ENCODE measurements at regions not wholly inside any gene's neighbourhood (a gene's known extent, or its start where the extent isn't known, plus 50 kb on each side); places are given as distances from the start of the nearest gene placed in this dataset.
A peak's percentile ranks its signal among the peaks of the same experiment; 100 is the strongest.

DNA sequence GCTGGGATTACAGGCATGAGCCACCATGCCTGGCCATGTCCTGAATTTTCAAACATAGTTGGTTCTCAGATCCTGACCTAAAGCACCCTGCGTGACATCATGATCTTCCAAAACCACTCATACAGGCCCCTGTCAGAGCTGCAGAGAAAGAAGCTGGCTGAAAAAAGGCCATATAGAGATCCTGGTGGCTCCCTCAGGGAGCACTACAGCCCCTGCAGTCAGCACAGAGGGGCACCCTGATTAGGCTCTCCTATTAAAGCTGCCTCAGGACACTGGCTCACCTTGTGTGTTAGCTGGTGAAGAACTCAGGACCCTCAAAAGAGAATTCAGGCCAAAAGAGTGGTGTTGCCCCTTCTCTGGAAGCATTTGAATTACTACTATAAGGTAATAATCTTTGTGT, 249.7 kb upstream of the MCTP2 start:
- DNase-seq, result no peak
- Histone ChIP-seq H3K4me3 (no peak overlapping the region), H3K36me3 (no peaks in the 10 kb centered on the region), H3K9me3 (no peaks in the 10 kb centered on the region), H3K27ac (peak overlapping the region in 2 of 4 donors; percentile 38 to 59), H3K27me3 (no peaks in the 10 kb centered on the region), H3K4me1 (peaks cover 0 to 51% (median 3%) of the 10 kb centered on the region in 3 donors)
- no peak for TF ChIP-seq POLR2A (IDR thresholded peaks at IDR 0.05)
- TF ChIP-seq, protein P1, sequence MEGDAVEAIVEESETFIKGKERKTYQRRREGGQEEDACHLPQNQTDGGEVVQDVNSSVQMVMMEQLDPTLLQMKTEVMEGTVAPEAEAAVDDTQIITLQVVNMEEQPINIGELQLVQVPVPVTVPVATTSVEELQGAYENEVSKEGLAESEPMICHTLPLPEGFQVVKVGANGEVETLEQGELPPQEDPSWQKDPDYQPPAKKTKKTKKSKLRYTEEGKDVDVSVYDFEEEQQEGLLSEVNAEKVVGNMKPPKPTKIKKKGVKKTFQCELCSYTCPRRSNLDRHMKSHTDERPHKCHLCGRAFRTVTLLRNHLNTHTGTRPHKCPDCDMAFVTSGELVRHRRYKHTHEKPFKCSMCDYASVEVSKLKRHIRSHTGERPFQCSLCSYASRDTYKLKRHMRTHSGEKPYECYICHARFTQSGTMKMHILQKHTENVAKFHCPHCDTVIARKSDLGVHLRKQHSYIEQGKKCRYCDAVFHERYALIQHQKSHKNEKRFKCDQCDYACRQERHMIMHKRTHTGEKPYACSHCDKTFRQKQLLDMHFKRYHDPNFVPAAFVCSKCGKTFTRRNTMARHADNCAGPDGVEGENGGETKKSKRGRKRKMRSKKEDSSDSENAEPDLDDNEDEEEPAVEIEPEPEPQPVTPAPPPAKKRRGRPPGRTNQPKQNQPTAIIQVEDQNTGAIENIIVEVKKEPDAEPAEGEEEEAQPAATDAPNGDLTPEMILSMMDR (IDR thresholded peaks at IDR 0.05), result no peak
- 100% methylated on average over 1 of the region's 1 CpG; no CpG with 5 or more reads in 1 of the 2 donors for WGBS, 2 donors
- intact Hi-C loops (cut with DNase I), result no loop called here

DNA sequence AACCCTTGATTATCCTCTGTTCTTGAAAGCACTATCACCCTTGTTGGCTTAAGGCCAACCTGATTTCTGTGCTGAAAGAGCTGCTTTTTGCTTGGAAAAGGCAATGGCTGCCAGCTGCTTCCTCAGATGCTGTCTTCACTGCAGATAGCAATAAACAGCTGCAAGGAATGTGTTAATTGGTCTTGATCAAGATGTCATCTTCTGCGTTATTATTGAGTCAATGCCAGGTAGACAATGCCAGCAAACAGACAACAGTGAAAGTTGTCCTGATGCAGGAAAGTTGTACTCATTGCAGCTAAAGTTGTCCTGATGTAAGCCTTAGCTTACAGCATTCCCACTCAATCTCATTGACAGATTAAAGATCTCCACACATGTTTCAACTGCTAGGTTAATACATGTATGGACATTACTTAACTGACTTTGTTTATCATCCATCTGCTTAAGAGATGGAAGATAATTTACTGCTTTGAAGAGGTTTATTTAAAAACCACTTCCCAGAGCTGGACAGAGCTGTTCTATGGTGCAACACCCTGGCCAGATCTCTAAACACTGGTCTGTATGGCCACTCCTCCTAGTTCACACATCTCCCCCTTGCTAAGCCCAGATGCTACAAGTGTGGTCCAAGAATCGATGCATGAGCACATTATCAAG, 251.0 kb upstream of the MCTP2 start:
- TF ChIP-seq, protein P1 (IDR thresholded peaks at IDR 0.05), result no peak
- no peak for TF ChIP-seq POLR2A (IDR thresholded peaks at IDR 0.05)
- DNase-seq, result no peak
- Histone ChIP-seq H3K4me1 (peaks cover 0 to 38% (median 3%) of the 10 kb centered on the region in 3 donors), H3K4me3 (no peak overlapping the region), H3K9me3 (no peaks in the 10 kb centered on the region), H3K27ac (peak overlapping the region in 1 of 4 donors; percentile 40), H3K27me3 (no peaks in the 10 kb centered on the region), H3K36me3 (no peaks in the 10 kb centered on the region)
- intact Hi-C loops (cut with DNase I), result no loop called here
- 17 to 50% methylated on average over 2 of the region's 2 CpGs for WGBS, 2 donors

- Histone ChIP-seq H3K4me3 (no peak overlapping the region), H3K9me3 (no peaks in the 10 kb centered on the region), H3K4me1 (peaks cover 0 to 14% (median 0%) of the 10 kb centered on the region in 3 donors), H3K27ac (no peak overlapping the region), H3K27me3 (no peaks in the 10 kb centered on the region), H3K36me3 (no peaks in the 10 kb centered on the region)
- intact Hi-C loops (cut with DNase I), result no loop called here
- WGBS, 2 donors, result 56 to 57% methylated on average over 6 of the region's 6 CpGs
- DNase-seq, result no peak
- no peak for TF ChIP-seq POLR2A (IDR thresholded peaks at IDR 0.05)
- TF ChIP-seq, protein P1 (IDR thresholded peaks at IDR 0.05), result peak in 5 of 6 experiments; percentile 37 to 75 (median 58)
Observed at GRCh38 chr15:93974804-93975481, 256.4 kb upstream of the MCTP2 start.

- WGBS, 2 donors, result 65 to 72% methylated on average over 5 of the region's 5 CpGs
- H3K27me3 ChIP-seq, result no peaks in the 10 kb centered on the region
- peaks cover 0 to 12% (median 0%) of the 10 kb centered on the region in 3 donors for H3K4me1 ChIP-seq
- H3K36me3 ChIP-seq, result no peaks in the 10 kb centered on the region
- TF ChIP-seq, protein P1 (IDR thresholded peaks at IDR 0.05), result no peak
- no peak for TF ChIP-seq POLR2A (IDR thresholded peaks at IDR 0.05)
- no peak overlapping the region for H3K4me3 ChIP-seq
- intact Hi-C loops (cut with DNase I), result no loop called here
- no peak overlapping the region for H3K27ac ChIP-seq
- no peaks in the 10 kb centered on the region for H3K9me3 ChIP-seq
- DNase-seq, result no peak
Observed at GRCh38 chr15:93973287-93973686, 258.1 kb upstream of the MCTP2 start.

DNA sequence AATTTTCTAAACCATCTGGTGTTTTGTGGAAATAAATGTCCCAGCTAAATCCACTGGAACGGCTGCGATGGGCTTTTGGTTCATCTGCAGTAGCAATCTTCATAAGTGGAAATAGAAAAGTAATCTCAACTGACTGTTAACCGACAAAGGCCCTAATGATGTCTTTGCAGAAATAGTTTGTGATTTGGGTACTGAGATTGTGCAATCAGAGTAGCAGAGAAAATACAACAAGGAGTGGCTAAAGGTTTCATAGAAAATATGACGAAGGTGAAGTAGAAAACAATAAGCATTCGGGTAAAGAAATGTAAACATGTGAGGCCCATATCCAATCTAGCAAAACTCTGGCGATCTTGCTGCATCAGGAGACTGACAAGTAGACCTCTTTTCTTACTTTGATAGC, 262.6 kb upstream of the MCTP2 start:
- no peaks in the 10 kb centered on the region for H3K36me3 ChIP-seq
- no peaks in the 10 kb centered on the region for H3K4me1 ChIP-seq
- TF ChIP-seq, protein P1 (IDR thresholded peaks at IDR 0.05), result no peak
- TF ChIP-seq POLR2A (IDR thresholded peaks at IDR 0.05), result no peak
- H3K9me3 ChIP-seq, result no peaks in the 10 kb centered on the region
- intact Hi-C loops (cut with DNase I), result no loop called here
- no peaks in the 10 kb centered on the region for H3K27me3 ChIP-seq
- no peak overlapping the region for H3K27ac ChIP-seq
- no peak overlapping the region for H3K4me3 ChIP-seq
- 71 to 74% methylated on average over 6 of the region's 6 CpGs for WGBS, 2 donors
- no peak for DNase-seq
